Calu3 (cell line): ENCODE measurements at regions not wholly inside any gene's neighbourhood (a gene's known extent, or its start where the extent isn't known, plus 50 kb on each side); places are given as distances from the start of the nearest gene placed in this dataset.

Experiments used
- BruUV-seq: library from RNA; stranded (reverse); fragments of 400-500 nt; replicated peaks from 2 replicates; lab custom pipeline; 2021; lab: Mats Ljungman, UMichigan
- CTCF ChIA-PET: fragments of 300-600 bp; sonication (Branson Sonifier 250); formaldehyde crosslinking; loops from one replicate; lab custom pipeline; 2022; ENCODE audit warnings: antibody characterized with exemption; lab: Charles Lee
- DNase-seq: peaks from one replicate; pipeline ENCODE4 v3.0.0; 2022
- H3K27ac Mint-ChIP-seq: one replicate; pipeline ENCODE4 v1.8.0; 2022; ENCODE audit warnings: mixed read lengths; ENCODE audit not compliant: unreplicated experiment
- H3K27me3 Mint-ChIP-seq: one replicate; pipeline ENCODE4 v1.8.0; 2022; ENCODE audit warnings: mixed read lengths; ENCODE audit not compliant: unreplicated experiment
- H3K36me3 Mint-ChIP-seq: one replicate; pipeline ENCODE4 v1.8.0; 2022; ENCODE audit warnings: mild to moderate bottlenecking, moderate library complexity, mixed read lengths; ENCODE audit not compliant: insufficient read depth, unreplicated experiment
- H3K4me1 Mint-ChIP-seq: one replicate; pipeline ENCODE4 v1.8.0; 2022; ENCODE audit warnings: mild to moderate bottlenecking, low read depth, mixed read lengths; ENCODE audit not compliant: unreplicated experiment
- H3K4me3 Mint-ChIP-seq: one replicate; pipeline ENCODE4 v1.8.0; 2022; ENCODE audit warnings: mild to moderate bottlenecking, low read depth, moderate library complexity, mixed read lengths; ENCODE audit not compliant: unreplicated experiment
- H3K9me3 Mint-ChIP-seq: one replicate; pipeline ENCODE4 v1.8.0; 2022; ENCODE audit warnings: low read depth, mixed read lengths; ENCODE audit not compliant: unreplicated experiment
- CTCF ChIP-seq: fragments of 200-600 bp; IDR thresholded peaks from one replicate; pipeline ENCODE4 v1.8.0; 2022; ENCODE audit warnings: antibody characterized with exemption; ENCODE audit not compliant: unreplicated experiment
- intact Hi-C: fragments of 100-400 bp; cut with micrococcal nuclease; formaldehyde crosslinking; loops from one replicate; pipeline ENCODE4 v1.10.0; 2022; ENCODE audit not compliant: unreplicated experiment

- Mint-ChIP-seq H3K36me3 (no peaks in the 10 kb centered on the region), H3K27me3 (no peaks in the 10 kb centered on the region), H3K27ac (no peak overlapping the region), H3K4me3 (no peak overlapping the region), H3K4me1 (no peaks in the 10 kb centered on the region), H3K9me3 (peaks cover 13% of the 10 kb centered on the region)
- no peak for DNase-seq
- intact Hi-C loops: no loop called here
- no peak for TF ChIP-seq CTCF
- BruUV-seq: no TSS peak
- CTCF ChIA-PET: no interaction called here
Measured at GRCh38 chr14:82432301-82433105, 898.9 kb upstream of the SEL1L start.

GRCh38 chr14:82438436-82438835, 904.8 kb upstream of the SEL1L start:
- no peak for TF ChIP-seq CTCF
- CTCF ChIA-PET: no interaction called here
- Mint-ChIP-seq H3K9me3 (peaks cover 18% of the 10 kb centered on the region), H3K27me3 (no peaks in the 10 kb centered on the region), H3K4me3 (no peak overlapping the region), H3K4me1 (no peaks in the 10 kb centered on the region), H3K36me3 (no peaks in the 10 kb centered on the region), H3K27ac (no peak overlapping the region)
- no peak for DNase-seq
- intact Hi-C loops: no loop called here
- no TSS peak for BruUV-seq

- Mint-ChIP-seq H3K4me1 (no peaks in the 10 kb centered on the region), H3K27ac (no peak overlapping the region), H3K27me3 (no peaks in the 10 kb centered on the region), H3K9me3 (peaks cover 18% of the 10 kb centered on the region), H3K36me3 (no peaks in the 10 kb centered on the region), H3K4me3 (no peak overlapping the region)
- no peak for TF ChIP-seq CTCF
- intact Hi-C loops: no loop called here
- no TSS peak for BruUV-seq
- DNase-seq: no peak
- CTCF ChIA-PET: no interaction called here
Measured at GRCh38 chr14:82441270-82441669, 907.6 kb upstream of the SEL1L start.

- CTCF ChIA-PET: no interaction called here
- Mint-ChIP-seq H3K4me1 (no peaks in the 10 kb centered on the region), H3K27ac (no peak overlapping the region), H3K27me3 (no peaks in the 10 kb centered on the region), H3K9me3 (peaks cover 17% of the 10 kb centered on the region), H3K4me3 (no peak overlapping the region), H3K36me3 (no peaks in the 10 kb centered on the region)
- no TSS peak for BruUV-seq
- no peak for TF ChIP-seq CTCF
- DNase-seq: no peak
- intact Hi-C loops: no loop called here
Measured at GRCh38 chr14:82445810-82446570, 912.3 kb upstream of the SEL1L start.
